SK-N-SH (cell line): ENCODE measurements at regions not wholly inside any gene's neighbourhood (a gene's known extent, or its start where the extent isn't known, plus 50 kb on each side); places are given as distances from the start of the nearest gene placed in this dataset.

Experiments used
- CHD2 ChIP-seq: fragments of 150-350 bp; IDR thresholded peaks from 2 replicates; pipeline ENCODE4 v1.6.1; 2018; ENCODE audit warnings: low read length; ENCODE audit not compliant: partially characterized antibody
- EP300 ChIP-seq, 2 experiments: IDR thresholded peaks; 2 replicates each; pipeline versions ENCODE4 v1.4.0 to v1.6.1; 2012; ENCODE audit warnings: borderline replicate concordance in 1 of 2, low read depth in 1 of 2, low read length in 1 of 2
- EZH2phosphoT487 ChIP-seq: fragments of 200-600 bp; sonication (generic); IDR thresholded peaks from 2 replicates; pipeline ENCODE4 v1.6.1; 2017; ENCODE audit warnings: low read depth, mixed run types, mild to moderate bottlenecking, antibody characterized with exemption, moderate library complexity, borderline replicate concordance
- FOXM1 ChIP-seq: IDR thresholded peaks from 2 replicates; pipeline ENCODE4 v1.4.0; 2012; ENCODE audit warnings: low read depth, mild to moderate bottlenecking
- MXI1 ChIP-seq: IDR thresholded peaks from 2 replicates; pipeline ENCODE4 v1.6.1; 2012; ENCODE audit warnings: mild to moderate bottlenecking, low read depth, low read length, improper control_type of control experiment
- NFIC ChIP-seq: IDR thresholded peaks from 2 replicates; pipeline ENCODE4 v1.4.0; 2012; ENCODE audit warnings: borderline replicate concordance
- NRF1 ChIP-seq: IDR thresholded peaks from 2 replicates; pipeline ENCODE4 v1.6.1; 2012; ENCODE audit warnings: low read depth, mild to moderate bottlenecking, low read length
- POLR2AphosphoS5 ChIP-seq: IDR thresholded peaks from 2 replicates; pipeline ENCODE4 v1.6.1; 2012; ENCODE audit warnings: low read depth, low read length
- REST ChIP-seq: IDR thresholded peaks from 2 replicates; pipeline ENCODE4 v1.6.1; 2012; ENCODE audit warnings: mild to moderate bottlenecking, low read depth, low read length, moderate library complexity
- USF1 ChIP-seq: IDR thresholded peaks from 2 replicates; pipeline ENCODE4 v1.4.0; 2012; ENCODE audit warnings: low read depth, borderline replicate concordance
- YY1 ChIP-seq: IDR thresholded peaks from 2 replicates; pipeline ENCODE4 v1.4.0; 2012; ENCODE audit warnings: low read depth, mild to moderate bottlenecking
- TF ChIP-seq, protein P1 (sequence below): fragments of 200-600 bp; sonication (generic); IDR thresholded peaks from 2 replicates; pipeline ENCODE4 v1.6.1; 2017; ENCODE audit warnings: antibody characterized with exemption, mild to moderate bottlenecking, moderate library complexity
- TF ChIP-seq, protein P2 (sequence below): fragments of 150-350 bp; IDR thresholded peaks from 2 replicates; pipeline ENCODE4 v1.6.1; 2017; ENCODE audit warnings: antibody characterized with exemption, low read length, low read depth, borderline replicate concordance

DNA sequence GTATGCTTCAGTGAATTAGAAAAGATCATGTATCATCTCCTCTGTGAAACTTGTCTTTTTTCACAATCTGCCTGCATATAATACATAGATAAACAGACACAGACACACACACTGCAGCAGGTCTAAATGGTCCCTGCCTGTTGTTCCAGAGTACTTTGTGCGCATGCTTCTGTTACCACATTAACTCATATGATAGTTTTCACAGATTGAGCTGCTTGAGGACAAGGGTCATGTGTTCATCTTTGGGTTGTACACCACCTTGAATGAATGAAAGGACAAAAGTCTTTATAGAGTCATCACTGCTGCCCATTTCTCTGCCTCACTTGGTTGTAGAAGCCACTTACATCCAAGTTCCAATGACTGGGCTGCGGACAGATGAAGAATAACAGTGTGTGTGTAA is 72.7 kb upstream of the GLS start:
- TF ChIP-seq, protein P1, sequence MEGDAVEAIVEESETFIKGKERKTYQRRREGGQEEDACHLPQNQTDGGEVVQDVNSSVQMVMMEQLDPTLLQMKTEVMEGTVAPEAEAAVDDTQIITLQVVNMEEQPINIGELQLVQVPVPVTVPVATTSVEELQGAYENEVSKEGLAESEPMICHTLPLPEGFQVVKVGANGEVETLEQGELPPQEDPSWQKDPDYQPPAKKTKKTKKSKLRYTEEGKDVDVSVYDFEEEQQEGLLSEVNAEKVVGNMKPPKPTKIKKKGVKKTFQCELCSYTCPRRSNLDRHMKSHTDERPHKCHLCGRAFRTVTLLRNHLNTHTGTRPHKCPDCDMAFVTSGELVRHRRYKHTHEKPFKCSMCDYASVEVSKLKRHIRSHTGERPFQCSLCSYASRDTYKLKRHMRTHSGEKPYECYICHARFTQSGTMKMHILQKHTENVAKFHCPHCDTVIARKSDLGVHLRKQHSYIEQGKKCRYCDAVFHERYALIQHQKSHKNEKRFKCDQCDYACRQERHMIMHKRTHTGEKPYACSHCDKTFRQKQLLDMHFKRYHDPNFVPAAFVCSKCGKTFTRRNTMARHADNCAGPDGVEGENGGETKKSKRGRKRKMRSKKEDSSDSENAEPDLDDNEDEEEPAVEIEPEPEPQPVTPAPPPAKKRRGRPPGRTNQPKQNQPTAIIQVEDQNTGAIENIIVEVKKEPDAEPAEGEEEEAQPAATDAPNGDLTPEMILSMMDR, result no peak
- TF ChIP-seq NRF1 (no peak), NFIC (no peak), MXI1 (no peak), YY1 (no peak), USF1 (no peak), EZH2phosphoT487 (no peak), EP300 (IDR thresholded peaks at IDR 0.05; ENCODE audit: borderline replicate concordance in 1 of 2, low read depth in 1 of 2, low read length in 1 of 2) (no peak), CHD2 (no peak), FOXM1 (no peak), REST (no peak), POLR2AphosphoS5 (no peak)
- TF ChIP-seq, protein P2, sequence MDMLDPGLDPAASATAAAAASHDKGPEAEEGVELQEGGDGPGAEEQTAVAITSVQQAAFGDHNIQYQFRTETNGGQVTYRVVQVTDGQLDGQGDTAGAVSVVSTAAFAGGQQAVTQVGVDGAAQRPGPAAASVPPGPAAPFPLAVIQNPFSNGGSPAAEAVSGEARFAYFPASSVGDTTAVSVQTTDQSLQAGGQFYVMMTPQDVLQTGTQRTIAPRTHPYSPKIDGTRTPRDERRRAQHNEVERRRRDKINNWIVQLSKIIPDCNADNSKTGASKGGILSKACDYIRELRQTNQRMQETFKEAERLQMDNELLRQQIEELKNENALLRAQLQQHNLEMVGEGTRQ, result no peak
